IMR-90 (cell line): ENCODE measurements at regions not wholly inside any gene's neighbourhood (a gene's known extent, or its start where the extent isn't known, plus 50 kb on each side); places are given as distances from the start of the nearest gene placed in this dataset.
"Not testable (repeated sequence)": the region's sequence is repeated elsewhere in the genome, so short reads cannot be mapped to it uniquely, and the experiment has no call there.

Experiments
- ATAC-seq: fragments of 200-7000 bp; cut with Tn5 transposase; 2 replicates; pipeline ENCODE4 v1.9.1; 2020; ENCODE audit warnings: low read depth, mild to moderate bottlenecking, moderate library complexity
- BruUV-seq: library from RNA; stranded (reverse); fragments of 400-500 nt; replicated peaks from 2 replicates; lab custom pipeline; 2021; lab: Mats Ljungman, UMichigan
- CTCF ChIA-PET: fragments of 300-600 bp; formaldehyde crosslinking; extraction: SDS; loops from one replicate; lab custom pipeline; 2021; ENCODE audit warnings: antibody characterized with exemption; lab: Yijun Ruan, JAX
- POLR2A ChIA-PET: fragments of 300-600 bp; sonication (Branson Sonifier 250); formaldehyde crosslinking; loops from one replicate; lab custom pipeline; 2022; ENCODE audit warnings: antibody characterized with exemption; ENCODE audit not compliant: unreplicated experiment; lab: Charles Lee
- DNase-seq: peaks from one replicate; pipeline ENCODE4 v3.0.0; 2013
- H2AFZ ChIP-seq: replicated peaks from 2 replicates; pipeline ENCODE3; 2013; ENCODE audit warnings: low read length, mild to moderate bottlenecking; ENCODE audit not compliant: poor library complexity
- H2AK5ac ChIP-seq: 2 replicates; pipeline ENCODE4 v1.6.1; 2013; ENCODE audit warnings: low read depth, low read length, inconsistent platforms
- H2AK9ac ChIP-seq: replicated peaks from 2 replicates; pipeline ENCODE3; 2013; ENCODE audit warnings: mild to moderate bottlenecking, low read depth, low read length, moderate library complexity; ENCODE audit not compliant: poor library complexity
- H2BK120ac ChIP-seq: 2 replicates; pipeline ENCODE4 v1.6.1; 2013; ENCODE audit warnings: low read depth, low read length, inconsistent platforms
- H2BK15ac ChIP-seq: 3 replicates; pipeline ENCODE4 v1.6.1; 2013; ENCODE audit warnings: low read depth, low read length, inconsistent platforms
- H2BK20ac ChIP-seq: 2 replicates; pipeline ENCODE4 v1.6.1; 2013; ENCODE audit warnings: low read depth, mild to moderate bottlenecking, inconsistent platforms, low read length, moderate library complexity
- H2BK5ac ChIP-seq: 2 replicates; pipeline ENCODE4 v1.6.1; 2013; ENCODE audit warnings: mild to moderate bottlenecking, low read depth, low read length, inconsistent platforms; ENCODE audit not compliant: poor library complexity, severe bottlenecking
- H3K14ac ChIP-seq: replicated peaks from 2 replicates; pipeline ENCODE4 v1.6.1; 2013; ENCODE audit warnings: low read depth, low read length, inconsistent platforms
- H3K18ac ChIP-seq: 2 replicates; pipeline ENCODE4 v1.6.1; 2013; ENCODE audit warnings: low read depth, low read length, control low read depth
- H3K23ac ChIP-seq: 2 replicates; pipeline ENCODE4 v1.6.1; 2013; ENCODE audit warnings: low read depth, low read length, inconsistent platforms
- H3K27ac ChIP-seq: 2 replicates; pipeline ENCODE4 v1.5.1; 2013; ENCODE audit warnings: mild to moderate bottlenecking, control low read depth, low read length; ENCODE audit not compliant: insufficient read depth
- H3K27me3 ChIP-seq: 2 replicates; pipeline ENCODE4 v1.6.1; 2013; ENCODE audit warnings: low read length; ENCODE audit not compliant: control insufficient read depth, insufficient read depth
- H3K36me3 ChIP-seq: 2 replicates; pipeline ENCODE4 v1.6.1; 2013; ENCODE audit warnings: low read length, mixed read lengths; ENCODE audit not compliant: control insufficient read depth, insufficient read depth
- H3K4ac ChIP-seq: 2 replicates; pipeline ENCODE4 v1.6.1; 2013; ENCODE audit warnings: low read depth, low read length, inconsistent platforms
- H3K4me1 ChIP-seq: 2 replicates; pipeline ENCODE4 v1.6.1; 2013; ENCODE audit warnings: low read length, mixed read lengths; ENCODE audit not compliant: control insufficient read depth, insufficient read depth
- H3K4me2 ChIP-seq: 2 replicates; pipeline ENCODE4 v1.6.1; 2013; ENCODE audit warnings: low read depth, mild to moderate bottlenecking, control low read depth, low read length, moderate library complexity
- H3K4me3 ChIP-seq: 2 replicates; pipeline ENCODE4 v1.5.1; 2013; ENCODE audit warnings: low read depth, mild to moderate bottlenecking, control low read depth, low read length, moderate library complexity; ENCODE audit not compliant: insufficient read depth
- H3K56ac ChIP-seq: 2 replicates; pipeline ENCODE4 v1.6.1; 2013; ENCODE audit warnings: low read length, inconsistent platforms; ENCODE audit not compliant: insufficient read depth; ENCODE audit errors: extremely low read depth
- H3K79me1 ChIP-seq, 2 experiments: 2 replicates each; pipeline ENCODE4 v1.6.1; 2013; ENCODE audit warnings: low read length in 2 of 2, inconsistent platforms in 1 of 2, low read depth in 1 of 2
- H3K9ac ChIP-seq: 2 replicates; pipeline ENCODE4 v1.6.1; 2013; ENCODE audit warnings: low read depth, low read length, control low read depth
- H3K9me1 ChIP-seq: 2 replicates; pipeline ENCODE4 v1.6.1; 2013; ENCODE audit warnings: low read length, inconsistent platforms; ENCODE audit not compliant: insufficient read depth
- H3K9me3 ChIP-seq: 2 replicates; pipeline ENCODE4 v1.6.1; 2013; ENCODE audit warnings: low read length; ENCODE audit not compliant: control insufficient read depth, insufficient read depth
- H4K20me1 ChIP-seq: 2 replicates; pipeline ENCODE4 v1.6.1; 2013; ENCODE audit warnings: low read length, inconsistent platforms; ENCODE audit not compliant: insufficient read depth
- H4K5ac ChIP-seq: 2 replicates; pipeline ENCODE4 v1.6.1; 2013; ENCODE audit warnings: mild to moderate bottlenecking, low read depth, low read length, control low read depth
- H4K8ac ChIP-seq, 2 experiments: 2 replicates each; pipeline ENCODE4 v1.6.1; 2013; ENCODE audit warnings: low read depth in 2 of 2, low read length in 2 of 2, control low read depth in 1 of 2, inconsistent platforms in 1 of 2
- H4K91ac ChIP-seq: 2 replicates; pipeline ENCODE4 v1.6.1; 2013; ENCODE audit warnings: low read depth, low read length, inconsistent platforms; ENCODE audit not compliant: insufficient read depth
- BHLHE40 ChIP-seq: fragments of 150-350 bp; IDR thresholded peaks from 2 replicates; pipeline ENCODE4 v1.6.1; 2016; ENCODE audit warnings: mild to moderate bottlenecking, low read depth, low read length
- CEBPB ChIP-seq: IDR thresholded peaks from 2 replicates; pipeline ENCODE4 v1.6.1; 2012; ENCODE audit warnings: low read depth, low read length, improper control_type of control experiment
- FOS ChIP-seq: fragments of 150-350 bp; IDR thresholded peaks from 2 replicates; pipeline ENCODE4 v1.6.1; 2016; ENCODE audit warnings: low read depth, low read length
- MAFK ChIP-seq: IDR thresholded peaks from 2 replicates; pipeline ENCODE4 v1.6.1; 2012; ENCODE audit warnings: low read depth, low read length, improper control_type of control experiment
- NFE2L2 ChIP-seq: fragments of 150-350 bp; IDR thresholded peaks from 2 replicates; pipeline ENCODE4 v1.6.1; 2016; ENCODE audit warnings: low read depth, mild to moderate bottlenecking, low read length
- WGBS, 2 experiments: methylation state at CpG; one replicate each; pipeline versions ENCODE4 v1.1.5 to v1.1.7; 2013; ENCODE audit warnings: missing lambda C conversion rate in 2 of 2; ENCODE audit not compliant: insufficient read length in 1 of 2; ENCODE audit errors: extremely low coverage in 2 of 2; 5-methylcytosine and 5-hydroxymethylcytosine counted together
- dilution Hi-C: fragments of 300-500 bp; cut with HindIII; formaldehyde crosslinking; loops from one replicate; pipeline ENCODE4 v1.14.3; 2018; ENCODE audit warnings: low sequenced_read_pairs; ENCODE audit not compliant: unreplicated experiment
- in situ Hi-C: fragments of 300-500 bp; cut with MboI; formaldehyde crosslinking; loops from 3 replicates; pipeline ENCODE4 v1.14.3; 2019; ENCODE audit warnings: low sequenced_read_pairs, inconsistent platforms, mixed read lengths
- intact Hi-C: fragments of 100-400 bp; cut with micrococcal nuclease; formaldehyde crosslinking; loops from 2 replicates; pipeline ENCODE4 v1.10.0; 2022

- peak overlapping the region; percentile 29 for H2BK120ac ChIP-seq
- no peak overlapping the region for H3K27ac ChIP-seq
- H2BK5ac ChIP-seq = peak overlapping the region; percentile 56
- CTCF ChIA-PET = interaction anchor here (0.6 to 0.7 kb wide), 2 partner anchors 13 to 93 kb away, joined by 3 read pairs; no protein-coding TSS in a partner anchor
- H3K4me1 ChIP-seq = peaks cover 9% of the 10 kb centered on the region
- POLR2A ChIA-PET = no interaction called here
- peak overlapping the region; percentile 88; the same call in 1 of the 2 replicates for H3K18ac ChIP-seq
- no peak overlapping the region for H3K14ac ChIP-seq
- no peak overlapping the region for H3K9ac ChIP-seq
- H3K56ac ChIP-seq = no peak overlapping the region
- peak; percentile 91 for DNase-seq
- peak overlapping the region; percentile 24; the same call in 2 of the 3 replicates for H2BK15ac ChIP-seq
- peak overlapping the region in 1 of 2 experiments; percentile 63; a peak in 1 of 4 replicates for H4K8ac ChIP-seq
- BruUV-seq = no TSS peak
- peak; percentile 80 for ATAC-seq
- peak overlapping the region; percentile 87; the same call in 1 of the 2 replicates for H4K5ac ChIP-seq
- no peak overlapping the region for H2AK9ac ChIP-seq
- intact Hi-C loops (no loop called here), in situ Hi-C loops (no loop called here), dilution Hi-C loops (no loop called here)
- 0 out of 2 replicates have a peak, but pooled peaks cover 2% of the 10 kb centered on the region for H3K9me1 ChIP-seq
- H3K9me3 ChIP-seq = no peaks in the 10 kb centered on the region
- no peak overlapping the region for H3K23ac ChIP-seq
- peak overlapping the region; percentile 29; the same call in 1 of the 2 replicates for H3K4ac ChIP-seq
- peak overlapping the region; percentile 44; the same call in 1 of the 2 replicates for H2BK20ac ChIP-seq
- TF ChIP-seq BHLHE40 = no peak
- TF ChIP-seq NFE2L2 = no peak
- peak; percentile 85 for TF ChIP-seq CEBPB
- peak; percentile 86 for TF ChIP-seq MAFK
- peak; percentile 69 for TF ChIP-seq FOS
- H3K27me3 ChIP-seq = no peaks in the 10 kb centered on the region
- no peak overlapping the region for H3K4me3 ChIP-seq
- H4K91ac ChIP-seq = no peak overlapping the region
- no peaks in the 10 kb centered on the region for H3K36me3 ChIP-seq
- H3K79me1 ChIP-seq = no peaks in the 10 kb centered on the region
- peak overlapping the region; percentile 65; the same call in 1 of the 2 replicates for H2AK5ac ChIP-seq
- no CpG with 5 or more reads among the region's 1 CpG for WGBS, 2 experiments
- no peak overlapping the region for H2AFZ ChIP-seq
- no peaks in the 10 kb centered on the region for H4K20me1 ChIP-seq
- no peak overlapping the region for H3K4me2 ChIP-seq
These were observed 227.8 kb upstream of the RBBP8 start for GRCh38 chr18:22705328-22705727.

GRCh38 chr18:22706025-22706424 is 227.1 kb upstream of the RBBP8 start:
- in situ Hi-C loops, H3K4me3 ChIP-seq, H4K8ac ChIP-seq, H3K56ac ChIP-seq, BruUV-seq, H3K18ac ChIP-seq, H4K20me1 ChIP-seq, H3K9me1 ChIP-seq, H3K9me3 ChIP-seq, H3K4me1 ChIP-seq, H3K27ac ChIP-seq, H3K79me1 ChIP-seq, intact Hi-C loops, H2AK9ac ChIP-seq, POLR2A ChIA-PET, ATAC-seq, H4K91ac ChIP-seq, H3K9ac ChIP-seq, H3K4me2 ChIP-seq, dilution Hi-C loops, DNase-seq, H2AFZ ChIP-seq, H3K4ac ChIP-seq, H3K23ac ChIP-seq, H3K14ac ChIP-seq, H4K5ac ChIP-seq, H3K36me3 ChIP-seq, H3K27me3 ChIP-seq: not testable (repeated sequence)
- peak overlapping the region; percentile 44; the same call in 1 of the 2 replicates for H2BK20ac ChIP-seq
- peak overlapping the region; percentile 29; the same call in 1 of the 2 replicates for H2BK120ac ChIP-seq
- CTCF ChIA-PET = interaction anchor here (0.6 kb wide), 1 partner anchor 94 kb away, joined by 3 read pairs; no protein-coding TSS in a partner anchor
- peak overlapping the region; percentile 24; the same call in 1 of the 3 replicates for H2BK15ac ChIP-seq
- H2BK5ac ChIP-seq = peak overlapping the region; percentile 56
- no CpG with 5 or more reads among the region's 3 CpGs for WGBS, 2 experiments
- peak overlapping the region; percentile 20; the same call in 1 of the 2 replicates for H2AK5ac ChIP-seq
